SH-SY5Y (cell line): ENCODE measurements at regions not wholly inside any gene's neighbourhood (a gene's known extent, or its start where the extent isn't known, plus 50 kb on each side); places are given as distances from the start of the nearest gene placed in this dataset.

Experiments
- GATA2 ChIP-seq: IDR thresholded peaks from 2 replicates; pipeline ENCODE4 v1.6.1; 2011; ENCODE audit warnings: mild to moderate bottlenecking, low read depth, low read length
- GATA3 ChIP-seq: IDR thresholded peaks from 2 replicates; pipeline ENCODE4 v1.6.1; 2011; ENCODE audit warnings: low read depth, mild to moderate bottlenecking, low read length, moderate library complexity

- no peak for TF ChIP-seq GATA2
- no peak for TF ChIP-seq GATA3
Observed at GRCh38 chr1:38776466-38777065, 83.0 kb downstream of the RRAGC start.
